Activated CD4-positive, alpha-beta T cell treated with anti-CD3 and anti-CD28 coated beads, Interleukin-2, amount 10 ng/mL, durations not matched to agents 7 days and 5 days (primary cell): ENCODE measurements at regions not wholly inside any gene's neighbourhood (a gene's known extent, or its start where the extent isn't known, plus 50 kb on each side); places are given as distances from the start of the nearest gene placed in this dataset.

ENCODE experiments used
- CTCF ChIA-PET: fragments of 350-600 bp; sonication (Branson Sonifier 250); formaldehyde crosslinking; loops from one replicate; lab custom pipeline; 2021; ENCODE audit warnings: antibody characterized with exemption; lab: Charles Lee
- POLR2A ChIA-PET: fragments of 350-600 bp; sonication (Branson Sonifier 250); formaldehyde crosslinking; loops from one replicate; lab custom pipeline; 2021; ENCODE audit warnings: antibody characterized with exemption; lab: Charles Lee
- DNase-seq: peaks from one replicate; pipeline ENCODE4 v3.0.0-alpha.2; 2020
- H3K27ac Mint-ChIP-seq: one replicate; pipeline ENCODE4 v1.8.0; 2021; ENCODE audit warnings: mild to moderate bottlenecking, moderate library complexity, mixed read lengths
- H3K27me3 Mint-ChIP-seq: one replicate; pipeline ENCODE4 v1.8.0; 2021; ENCODE audit warnings: mixed read lengths
- H3K36me3 Mint-ChIP-seq: one replicate; pipeline ENCODE4 v1.8.0; 2021; ENCODE audit warnings: low read depth, mixed read lengths
- H3K4me1 Mint-ChIP-seq: one replicate; pipeline ENCODE4 v1.8.0; 2021; ENCODE audit warnings: mixed read lengths
- H3K4me3 Mint-ChIP-seq: one replicate; pipeline ENCODE4 v1.8.0; 2021; ENCODE audit warnings: mild to moderate bottlenecking, moderate library complexity, mixed read lengths
- H3K9me3 Mint-ChIP-seq: one replicate; pipeline ENCODE4 v1.8.0; 2021; ENCODE audit warnings: mixed read lengths

DNA sequence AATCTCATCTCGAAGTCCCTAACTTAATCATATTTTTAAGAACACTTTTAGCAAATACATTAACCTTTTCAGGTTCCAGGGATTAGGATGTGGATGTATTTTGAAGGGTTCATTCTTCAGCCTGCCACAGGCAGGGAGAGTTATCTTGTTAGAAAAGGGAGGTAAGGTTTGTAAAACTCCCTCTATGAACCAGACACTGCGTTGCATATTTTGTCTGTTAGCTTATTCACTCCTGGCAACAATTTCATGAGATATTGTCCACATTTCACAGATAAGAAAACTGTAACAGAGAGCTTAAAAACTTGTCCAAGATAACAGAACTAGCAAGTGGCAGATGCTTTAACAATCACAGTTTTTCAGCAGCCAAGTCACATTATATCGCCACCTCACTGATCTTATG is 155.4 kb downstream of the DIPK2A start:
- DNase-seq: no peak
- Mint-ChIP-seq H3K27ac (no peak overlapping the region), H3K36me3 (no peaks in the 10 kb centered on the region), H3K9me3 (peaks cover 3% of the 10 kb centered on the region), H3K27me3 (no peaks in the 10 kb centered on the region), H3K4me1 (no peaks in the 10 kb centered on the region), H3K4me3 (no peak overlapping the region)
- CTCF ChIA-PET: interaction anchor here (1.4 kb wide), 1 partner anchor 155 kb away, joined by 3 read pairs; no protein-coding TSS in a partner anchor
- POLR2A ChIA-PET: no interaction called here

DNA sequence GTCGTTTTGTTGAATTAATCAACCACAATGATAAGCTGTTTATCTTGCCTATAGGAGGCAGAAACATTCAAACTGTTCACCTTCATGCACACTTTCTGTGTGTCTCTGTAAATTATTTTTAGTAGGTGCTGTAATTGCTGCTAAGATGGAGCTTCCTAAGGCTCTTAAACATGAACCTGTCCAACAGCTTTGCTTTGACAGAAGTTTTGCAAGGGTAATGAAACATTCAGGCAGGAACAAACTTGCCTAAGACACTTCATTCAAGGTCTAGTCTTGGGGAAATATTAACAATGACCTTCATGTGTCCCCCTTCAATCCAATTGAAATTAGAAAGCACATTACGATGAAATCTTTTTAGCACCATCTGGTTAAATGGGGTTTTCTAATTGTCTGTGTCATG is 156.1 kb downstream of the DIPK2A start:
- CTCF ChIA-PET: interaction anchor here (1.4 kb wide), 1 partner anchor 155 kb away, joined by 3 read pairs; no protein-coding TSS in a partner anchor
- POLR2A ChIA-PET: no interaction called here
- H3K9me3 Mint-ChIP-seq: peaks cover 3% of the 10 kb centered on the region
- H3K36me3 Mint-ChIP-seq: no peaks in the 10 kb centered on the region
- no peak overlapping the region for H3K4me3 Mint-ChIP-seq
- H3K27me3 Mint-ChIP-seq: no peaks in the 10 kb centered on the region
- no peak overlapping the region for H3K27ac Mint-ChIP-seq
- no peaks in the 10 kb centered on the region for H3K4me1 Mint-ChIP-seq
- no peak for DNase-seq

DNA sequence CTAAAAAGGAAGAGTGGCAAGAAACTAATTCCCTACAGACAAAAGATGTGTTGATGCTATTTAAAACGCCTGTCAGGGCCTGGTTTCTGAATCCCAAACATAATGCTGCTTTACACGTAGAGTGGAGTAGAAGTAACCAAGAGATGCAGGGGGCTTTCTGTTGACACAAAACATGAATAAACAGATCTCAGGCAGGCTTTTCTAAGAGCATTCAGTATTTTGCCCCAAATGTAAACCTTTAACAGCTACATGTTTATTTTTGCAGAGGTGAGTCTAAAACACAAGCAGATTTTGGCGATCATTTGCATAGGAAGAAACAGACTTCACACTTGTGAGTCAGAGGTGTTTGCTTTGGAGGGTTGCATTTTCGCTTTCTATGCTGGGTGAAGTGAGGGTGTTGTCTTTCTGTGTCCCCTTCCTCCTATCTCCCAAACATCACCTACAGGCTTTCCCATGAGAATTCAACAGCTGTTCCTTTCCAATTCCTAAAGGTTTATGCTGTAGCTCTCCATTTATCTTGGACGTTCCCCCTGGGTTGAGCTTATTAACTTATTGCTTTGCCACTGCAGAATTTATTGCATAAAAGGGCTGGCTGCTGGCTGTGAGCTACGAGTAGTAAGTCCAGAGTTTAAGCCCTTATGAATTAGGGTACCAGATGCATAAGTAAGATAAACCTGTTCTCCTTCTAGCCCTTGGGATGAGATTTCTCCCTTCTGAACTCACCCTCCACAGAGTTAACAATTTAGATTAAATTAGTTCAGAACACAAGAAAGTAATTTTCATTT is 156.7 kb downstream of the DIPK2A start:
- ChIA-PET POLR2A (no interaction called here), CTCF (interaction anchor here (1.4 kb wide), 1 partner anchor 156 kb away, joined by 3 read pairs; no protein-coding TSS in a partner anchor)
- no peak for DNase-seq
- no peaks in the 10 kb centered on the region for H3K27me3 Mint-ChIP-seq
- H3K27ac Mint-ChIP-seq: no peak overlapping the region
- H3K4me1 Mint-ChIP-seq: no peaks in the 10 kb centered on the region
- peaks cover 3% of the 10 kb centered on the region for H3K9me3 Mint-ChIP-seq
- H3K36me3 Mint-ChIP-seq: no peaks in the 10 kb centered on the region
- H3K4me3 Mint-ChIP-seq: no peak overlapping the region

DNA sequence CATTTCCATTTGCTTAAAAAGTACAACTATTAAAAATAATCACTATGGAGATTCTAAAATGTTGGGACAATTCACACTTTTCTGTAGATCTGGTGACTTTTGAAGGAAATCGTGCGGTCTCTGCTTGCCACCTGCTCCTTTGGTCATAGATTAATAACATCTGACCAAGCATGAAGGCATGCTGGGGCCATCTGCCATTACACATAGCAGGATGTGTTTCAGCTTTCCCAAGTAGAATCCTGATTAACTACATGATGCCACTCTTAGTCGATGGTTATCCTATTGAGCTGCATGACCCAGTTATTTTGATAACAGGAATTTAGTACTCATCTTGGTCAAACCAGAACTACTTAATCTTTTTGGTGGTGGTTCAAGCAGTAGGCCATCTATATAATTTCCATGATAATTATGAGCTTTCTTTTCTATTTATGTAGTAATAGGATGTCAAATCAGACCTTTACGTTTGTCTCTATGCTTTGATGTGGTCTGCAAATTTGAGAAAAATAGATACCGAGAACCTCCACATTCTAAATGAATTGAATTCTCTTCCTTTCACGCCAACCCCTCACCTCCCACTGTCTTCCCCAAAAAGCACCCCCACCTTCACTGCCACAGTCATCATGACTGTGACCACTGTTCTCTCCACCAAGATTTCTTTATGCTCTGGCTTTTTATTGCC is 158.1 kb downstream of the DIPK2A start:
- no peaks in the 10 kb centered on the region for H3K27me3 Mint-ChIP-seq
- CTCF ChIA-PET: no interaction called here
- no peak overlapping the region for H3K27ac Mint-ChIP-seq
- H3K36me3 Mint-ChIP-seq: no peaks in the 10 kb centered on the region
- POLR2A ChIA-PET: no interaction called here
- H3K4me3 Mint-ChIP-seq: no peak overlapping the region
- H3K4me1 Mint-ChIP-seq: no peaks in the 10 kb centered on the region
- DNase-seq: no peak
- peaks cover 3% of the 10 kb centered on the region for H3K9me3 Mint-ChIP-seq

DNA sequence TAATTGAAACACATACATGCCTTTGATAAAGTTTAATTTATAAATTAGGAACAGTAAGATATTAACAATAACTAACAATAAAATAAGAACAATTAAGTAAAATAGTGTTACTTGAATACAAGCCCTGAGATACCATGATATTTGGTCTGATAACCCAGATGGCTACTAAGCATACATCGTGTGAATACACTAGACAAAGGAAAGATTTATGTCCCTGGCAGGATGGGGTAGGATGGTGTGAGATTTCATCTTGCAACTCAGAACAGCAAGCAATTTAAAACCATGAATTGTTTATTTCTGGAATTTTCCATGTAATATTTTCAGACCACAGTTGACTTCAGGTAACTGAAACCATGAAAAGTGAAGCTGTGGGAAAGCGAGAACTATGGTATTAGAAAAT is 169.5 kb downstream of the DIPK2A start:
- no peaks in the 10 kb centered on the region for H3K9me3 Mint-ChIP-seq
- H3K27me3 Mint-ChIP-seq: no peaks in the 10 kb centered on the region
- no peak overlapping the region for H3K4me3 Mint-ChIP-seq
- no peak overlapping the region for H3K27ac Mint-ChIP-seq
- CTCF ChIA-PET: no interaction called here
- no peaks in the 10 kb centered on the region for H3K36me3 Mint-ChIP-seq
- no peak for DNase-seq
- POLR2A ChIA-PET: no interaction called here
- no peaks in the 10 kb centered on the region for H3K4me1 Mint-ChIP-seq

DNA sequence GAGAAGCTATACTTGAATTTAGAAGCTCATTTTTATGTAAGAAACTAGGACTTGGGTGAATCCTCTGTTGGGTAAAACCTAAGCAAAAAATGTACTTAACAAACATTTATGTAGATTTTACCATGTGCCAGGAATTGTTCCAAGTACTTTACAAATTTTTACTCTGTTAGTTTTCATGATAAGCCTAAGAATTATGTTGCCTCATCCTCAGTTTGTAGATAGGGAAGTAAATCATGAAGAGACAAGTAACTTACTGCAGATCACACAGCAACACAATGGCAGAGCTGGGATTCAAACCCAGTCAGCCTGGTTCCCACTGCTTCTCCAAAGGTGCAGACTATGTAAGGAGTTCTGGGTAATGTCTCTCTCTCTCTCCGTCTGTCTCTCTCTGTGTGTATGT is 169.9 kb downstream of the DIPK2A start:
- POLR2A ChIA-PET: no interaction called here

DNA sequence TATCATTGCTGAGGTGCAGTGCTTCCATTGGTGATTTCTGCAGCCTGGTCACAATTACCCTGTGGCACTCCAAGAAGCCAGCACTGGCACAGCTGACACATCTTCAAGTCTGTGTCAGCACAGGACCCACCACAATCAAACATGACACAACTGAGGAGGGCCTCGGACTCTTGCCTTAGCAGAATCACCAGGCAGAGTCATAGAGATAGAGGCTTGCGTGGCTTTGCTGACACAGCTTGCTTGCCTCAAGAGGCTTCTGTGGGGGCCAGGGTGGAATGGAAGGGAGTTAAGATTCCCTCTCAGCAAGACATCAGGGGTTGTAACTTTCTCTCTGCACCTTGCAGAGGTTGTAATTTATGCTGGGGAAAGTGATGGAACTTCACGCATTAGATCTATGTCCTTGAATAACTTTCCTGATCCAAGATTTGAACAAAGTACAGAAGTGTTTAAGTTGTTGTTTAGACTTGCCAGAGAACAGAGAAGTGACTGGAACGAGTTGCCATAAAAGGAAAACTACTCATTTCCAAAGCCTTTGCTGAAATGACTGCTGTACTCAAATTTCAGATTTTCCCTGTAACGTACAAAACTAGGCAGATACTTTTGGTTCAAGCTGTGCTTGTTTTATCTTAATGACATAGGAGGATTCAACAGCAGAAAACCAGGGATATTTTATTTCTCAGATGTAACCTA is 170.7 kb downstream of the DIPK2A start:
- Mint-ChIP-seq H3K36me3 (no peaks in the 10 kb centered on the region), H3K9me3 (no peaks in the 10 kb centered on the region), H3K27me3 (no peaks in the 10 kb centered on the region), H3K4me1 (no peaks in the 10 kb centered on the region), H3K27ac (no peak overlapping the region), H3K4me3 (no peak overlapping the region)
- CTCF ChIA-PET: no interaction called here
- no peak for DNase-seq
- POLR2A ChIA-PET: no interaction called here

More for the DNA sequence above, 169.9 kb downstream of the DIPK2A start:
- H3K4me1 Mint-ChIP-seq: no peaks in the 10 kb centered on the region
- H3K9me3 Mint-ChIP-seq: no peaks in the 10 kb centered on the region
- DNase-seq: no peak
- no peak overlapping the region for H3K27ac Mint-ChIP-seq
- no peak overlapping the region for H3K4me3 Mint-ChIP-seq
- no peaks in the 10 kb centered on the region for H3K36me3 Mint-ChIP-seq
- no peaks in the 10 kb centered on the region for H3K27me3 Mint-ChIP-seq
- CTCF ChIA-PET: no interaction called here

DNA sequence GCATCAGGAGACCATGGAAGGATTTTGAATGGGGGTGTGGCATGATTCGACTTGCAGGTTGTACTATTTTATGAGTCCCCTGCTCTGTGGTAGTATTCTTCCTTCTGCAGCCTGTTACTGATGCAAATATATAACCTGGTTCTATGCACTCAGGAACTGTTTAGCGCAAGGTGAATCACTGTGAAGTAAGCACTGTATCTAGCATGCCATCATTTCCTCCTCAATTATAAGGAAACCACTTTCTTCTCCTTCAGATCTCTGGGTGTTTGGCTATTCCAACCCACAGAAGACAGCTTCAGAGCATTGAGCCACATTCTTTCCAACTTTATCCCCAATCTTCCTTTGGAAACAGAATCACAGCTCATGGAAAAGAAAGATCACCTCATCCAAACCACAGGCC is 176.7 kb downstream of the DIPK2A start:
- no peak overlapping the region for H3K27ac Mint-ChIP-seq
- no peaks in the 10 kb centered on the region for H3K9me3 Mint-ChIP-seq
- no peaks in the 10 kb centered on the region for H3K4me1 Mint-ChIP-seq
- H3K27me3 Mint-ChIP-seq: no peaks in the 10 kb centered on the region
- no peak for DNase-seq
- ChIA-PET CTCF (no interaction called here), POLR2A (no interaction called here)
- H3K4me3 Mint-ChIP-seq: no peak overlapping the region
- no peaks in the 10 kb centered on the region for H3K36me3 Mint-ChIP-seq

DNA sequence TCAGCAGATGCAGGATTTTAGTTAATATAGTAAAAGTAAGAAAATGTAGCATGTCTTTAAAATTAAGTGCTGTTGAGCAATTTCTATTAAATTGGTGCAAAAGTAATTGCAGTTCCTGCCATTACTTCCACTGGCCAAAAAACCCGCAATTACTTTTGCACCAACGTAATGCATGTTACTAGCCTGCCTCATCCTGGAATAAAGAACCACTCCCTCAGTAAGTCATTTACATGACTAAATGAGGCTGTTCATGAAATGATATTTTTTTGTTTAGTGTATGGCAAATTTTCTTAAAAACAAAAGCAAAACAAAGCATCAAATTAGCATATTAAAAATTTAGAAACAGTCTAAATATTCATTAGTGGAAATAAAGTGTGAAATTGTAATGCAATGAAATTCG is 180.4 kb downstream of the DIPK2A start:
- ChIA-PET POLR2A (no interaction called here), CTCF (no interaction called here)
- no peak overlapping the region for H3K27ac Mint-ChIP-seq
- no peaks in the 10 kb centered on the region for H3K36me3 Mint-ChIP-seq
- no peaks in the 10 kb centered on the region for H3K27me3 Mint-ChIP-seq
- H3K4me3 Mint-ChIP-seq: no peak overlapping the region
- no peaks in the 10 kb centered on the region for H3K4me1 Mint-ChIP-seq
- H3K9me3 Mint-ChIP-seq: peaks cover 5% of the 10 kb centered on the region
- no peak for DNase-seq

DNA sequence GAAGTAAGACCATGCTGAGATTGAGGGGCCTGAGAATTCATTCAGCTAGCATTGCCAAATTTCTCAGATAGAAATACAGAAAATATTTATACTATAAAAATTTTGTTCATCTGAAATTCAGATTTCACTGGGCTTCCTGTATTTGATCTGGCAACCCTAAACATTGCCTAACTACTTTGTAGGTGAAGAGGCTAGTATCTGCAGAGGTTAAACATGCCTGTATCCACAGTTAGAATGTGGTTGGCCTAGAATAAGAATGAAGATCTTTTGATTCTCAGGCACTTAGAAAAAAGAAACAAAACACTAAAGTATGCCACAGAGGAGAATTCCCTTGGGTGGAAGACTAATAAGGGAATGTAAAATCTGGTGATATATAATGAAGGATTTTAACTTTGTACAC is 189.0 kb downstream of the DIPK2A start:
- POLR2A ChIA-PET: no interaction called here
- CTCF ChIA-PET: no interaction called here
- DNase-seq: no peak
- Mint-ChIP-seq H3K27me3 (no peaks in the 10 kb centered on the region), H3K36me3 (no peaks in the 10 kb centered on the region), H3K4me1 (no peaks in the 10 kb centered on the region), H3K27ac (no peak overlapping the region), H3K9me3 (no peaks in the 10 kb centered on the region), H3K4me3 (no peak overlapping the region)

DNA sequence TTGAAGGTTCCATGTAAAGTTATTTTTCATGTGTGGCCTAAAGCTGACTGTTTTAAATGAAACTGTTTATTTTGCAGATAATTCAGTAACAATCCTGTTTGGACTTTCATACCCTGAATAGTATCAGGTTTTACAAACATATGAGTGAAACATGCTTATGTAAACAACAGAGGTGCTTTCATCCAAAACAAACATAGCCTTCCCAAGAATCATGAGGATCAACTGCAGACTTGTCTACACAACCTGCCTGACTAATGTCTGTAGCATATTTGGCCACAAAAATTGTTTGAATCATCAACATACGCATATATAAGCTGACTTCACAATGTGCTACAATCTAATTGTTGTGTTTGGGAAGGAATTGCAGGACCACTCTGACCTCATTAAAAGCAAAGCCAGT is 190.4 kb downstream of the DIPK2A start:
- no peak for DNase-seq
- Mint-ChIP-seq H3K27me3 (no peaks in the 10 kb centered on the region), H3K4me3 (no peak overlapping the region), H3K36me3 (no peaks in the 10 kb centered on the region), H3K4me1 (no peaks in the 10 kb centered on the region), H3K9me3 (no peaks in the 10 kb centered on the region), H3K27ac (no peak overlapping the region)
- ChIA-PET POLR2A (no interaction called here), CTCF (no interaction called here)

DNA sequence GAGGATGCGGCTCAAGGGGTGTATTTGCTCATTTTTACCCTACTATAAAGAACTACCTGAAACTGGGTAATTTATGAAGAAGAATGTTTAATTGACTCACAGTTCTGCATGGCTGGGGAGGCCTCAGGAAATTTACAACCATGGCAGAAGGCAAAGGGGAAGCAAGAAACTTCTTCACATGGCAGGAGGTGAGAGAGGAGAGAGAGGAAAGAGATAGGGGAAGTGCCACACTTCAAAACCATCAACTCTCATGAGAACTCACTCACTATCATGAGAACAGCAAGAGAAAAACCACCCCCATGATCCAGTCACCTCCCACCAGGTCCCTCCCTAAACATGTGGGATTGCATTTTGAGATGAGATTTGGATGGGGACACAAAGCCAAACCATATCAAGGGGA is 192.7 kb downstream of the DIPK2A start:
- no peaks in the 10 kb centered on the region for H3K4me1 Mint-ChIP-seq
- H3K9me3 Mint-ChIP-seq: no peaks in the 10 kb centered on the region
- ChIA-PET CTCF (no interaction called here), POLR2A (no interaction called here)
- no peak overlapping the region for H3K27ac Mint-ChIP-seq
- no peak for DNase-seq
- no peaks in the 10 kb centered on the region for H3K27me3 Mint-ChIP-seq
- no peaks in the 10 kb centered on the region for H3K36me3 Mint-ChIP-seq
- H3K4me3 Mint-ChIP-seq: no peak overlapping the region

DNA sequence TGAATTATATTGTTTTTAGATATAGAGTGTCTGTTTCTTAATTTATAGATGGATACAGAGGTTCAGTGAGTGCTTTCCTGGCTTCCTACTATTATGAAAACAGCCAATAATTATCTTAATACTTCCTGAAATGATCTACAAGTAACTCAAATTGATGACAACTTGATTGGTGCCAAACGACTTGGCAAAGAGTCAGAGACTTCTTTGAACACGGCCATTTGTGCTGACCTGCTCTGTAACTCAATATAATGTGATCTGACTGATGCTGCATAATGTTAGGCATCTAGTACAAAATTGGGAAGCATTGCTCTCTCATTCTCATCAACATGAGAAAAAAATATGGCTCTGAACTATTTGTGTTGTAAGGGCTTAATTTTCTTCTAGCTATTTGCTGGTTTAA is 193.9 kb downstream of the DIPK2A start:
- Mint-ChIP-seq H3K4me3 (no peak overlapping the region), H3K9me3 (no peaks in the 10 kb centered on the region), H3K27me3 (no peaks in the 10 kb centered on the region), H3K4me1 (no peaks in the 10 kb centered on the region), H3K27ac (no peak overlapping the region), H3K36me3 (no peaks in the 10 kb centered on the region)
- DNase-seq: no peak
- ChIA-PET CTCF (interaction anchor here (0.6 kb wide), 1 partner anchor 1114 kb away, joined by 3 read pairs; no protein-coding TSS in a partner anchor), POLR2A (no interaction called here)
